ENCODE measurements at regions not wholly inside any gene's neighbourhood (a gene's known extent, or its start where the extent isn't known, plus 50 kb on each side); places are given as distances from the start of the nearest gene placed in this dataset.
"Not testable (repeated sequence)": the region's sequence is repeated elsewhere in the genome, so short reads cannot be mapped to it uniquely, and the experiment has no call there.

DNA sequence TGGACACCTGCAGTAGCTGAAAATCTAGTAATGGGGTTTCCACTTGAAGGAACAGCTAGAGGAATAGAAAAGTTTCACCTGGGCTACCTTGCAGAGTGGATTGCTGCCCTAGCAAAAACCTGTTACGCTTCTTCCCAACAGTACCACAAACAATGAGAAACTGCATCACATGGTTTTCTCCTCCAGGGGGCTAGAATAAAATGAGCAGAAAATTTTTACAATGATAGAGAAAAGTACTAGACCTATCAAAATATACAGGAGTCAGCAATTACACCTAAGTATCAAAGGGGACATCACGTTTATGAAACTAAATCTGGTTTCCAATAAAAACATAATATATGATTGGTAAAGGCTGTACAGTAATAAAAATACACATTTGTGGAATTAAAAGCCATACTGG, 423.1 kb upstream of the PITX2 start:
- no peak for DNase-seq

DNA sequence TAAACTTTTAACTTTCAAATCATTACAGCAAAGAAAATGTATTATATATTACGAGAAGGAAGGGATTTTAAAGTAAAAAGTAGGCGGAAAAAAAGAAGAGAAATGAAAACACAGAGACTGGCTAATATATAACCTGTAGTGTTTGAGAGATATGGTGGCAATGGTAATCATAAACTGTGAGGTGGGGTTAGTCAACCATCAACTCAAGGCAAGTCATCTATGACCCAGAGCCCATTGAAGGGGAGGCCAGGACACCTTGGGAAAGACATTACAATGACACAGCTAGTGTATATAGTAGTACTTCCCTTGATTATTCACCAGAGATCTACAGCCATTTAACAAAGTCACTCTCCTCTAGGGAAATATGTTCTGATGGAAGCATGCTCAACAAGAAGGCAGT, 423.9 kb upstream of the PITX2 start:
- DNase-seq = no peak

GRCh38 chr4:111048316-111048715, 425.4 kb upstream of the PITX2 start:
- DNase-seq = no peak

GRCh38 chr4:111064342-111064993, 441.6 kb upstream of the PITX2 start:
- no peak for DNase-seq

- DNase-seq = no peak
Observed at GRCh38 chr4:111066001-111066400, 443.1 kb upstream of the PITX2 start.

- no peak for DNase-seq
Observed at GRCh38 chr4:111066447-111066846, 443.6 kb upstream of the PITX2 start.

GRCh38 chr4:111066887-111067286, 444.0 kb upstream of the PITX2 start:
- DNase-seq = no peak

DNA sequence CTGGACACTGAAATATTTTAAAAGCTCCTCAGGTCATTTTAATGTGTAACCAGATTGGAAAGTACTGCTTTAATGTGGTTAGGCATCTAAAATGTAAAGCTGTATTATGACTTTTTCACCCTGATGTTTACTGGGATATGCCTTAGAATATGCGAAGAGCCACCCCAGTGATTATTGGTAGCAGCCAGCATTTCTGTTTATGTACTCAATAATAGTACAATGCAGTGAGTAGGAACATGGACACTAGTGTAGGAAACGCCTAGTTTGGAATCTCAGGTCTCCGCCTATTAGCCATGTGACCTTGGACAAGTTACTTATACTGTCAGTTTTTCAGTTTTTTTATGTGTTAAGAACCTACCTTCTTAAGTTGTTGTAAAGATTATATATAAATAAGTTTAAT, 446.0 kb upstream of the PITX2 start:
- no peak for DNase-seq

DNA sequence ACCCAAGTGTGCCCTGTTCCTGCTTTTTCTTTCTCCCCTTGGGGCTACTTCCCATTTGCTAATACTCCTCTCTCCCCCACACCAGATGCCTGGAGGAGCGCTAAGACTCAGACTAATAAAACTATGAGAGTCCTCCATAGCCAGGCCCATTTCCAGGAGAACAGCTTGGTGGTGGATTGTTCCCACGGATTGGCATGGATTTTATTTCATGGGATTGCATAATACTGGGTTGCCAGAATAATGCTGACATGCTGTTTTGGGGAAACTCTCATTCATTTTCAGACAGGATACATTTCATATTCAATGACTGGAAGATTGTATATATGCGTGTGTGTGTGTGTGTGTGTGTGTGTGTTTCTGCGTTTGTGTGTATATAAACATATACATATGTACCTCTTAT, 447.5 kb upstream of the PITX2 start:
- DNase-seq = no peak

GRCh38 chr4:111074523-111075114, 451.7 kb upstream of the PITX2 start:
- DNase-seq = no peak

DNA sequence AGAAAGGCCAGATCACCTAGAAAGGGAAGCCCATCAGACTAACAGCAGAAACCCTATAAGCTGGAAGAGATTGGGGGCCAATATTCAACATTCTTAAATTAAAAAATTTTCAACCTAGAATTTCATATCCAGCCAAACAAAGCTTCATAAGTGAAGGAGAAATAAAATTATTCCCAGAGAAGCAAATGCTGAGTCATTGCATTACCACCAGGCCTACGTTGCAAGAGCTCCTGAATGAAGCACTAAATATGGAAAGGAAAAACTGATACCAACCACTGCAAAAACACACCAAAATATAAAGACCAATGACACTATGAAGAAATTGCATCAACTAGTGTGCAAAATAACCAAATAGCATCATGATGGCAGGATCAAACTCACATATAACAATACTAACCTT, 453.4 kb upstream of the PITX2 start:
- DNase-seq = not testable (repeated sequence)

GRCh38 chr4:111108153-111108552, 485.3 kb upstream of the PITX2 start:
- no peak for DNase-seq

DNA sequence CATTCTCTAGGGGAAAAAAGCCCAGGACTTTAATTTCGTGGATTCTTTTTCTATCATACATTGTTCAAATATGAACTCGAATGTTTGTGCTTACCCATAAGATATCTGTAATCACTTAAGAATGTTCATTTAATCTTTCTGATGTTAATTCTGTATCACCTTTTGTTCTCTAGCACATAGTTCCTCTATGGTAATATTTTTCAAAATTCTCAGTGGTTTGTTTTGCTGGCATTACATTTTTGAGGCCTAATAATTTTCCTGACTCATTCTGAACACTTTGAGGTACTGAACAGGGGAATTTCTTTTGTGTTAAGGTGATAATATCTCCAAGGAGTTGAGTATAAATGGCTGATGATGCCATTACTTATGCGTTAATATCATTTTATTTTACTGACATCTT, 490.7 kb upstream of the PITX2 start:
- no peak for DNase-seq

GRCh38 chr4:111115881-111116280, 493.0 kb upstream of the PITX2 start:
- DNase-seq = no peak

- DNase-seq = no peak
Observed at GRCh38 chr4:111120191-111120590, 497.3 kb upstream of the PITX2 start.

DNA sequence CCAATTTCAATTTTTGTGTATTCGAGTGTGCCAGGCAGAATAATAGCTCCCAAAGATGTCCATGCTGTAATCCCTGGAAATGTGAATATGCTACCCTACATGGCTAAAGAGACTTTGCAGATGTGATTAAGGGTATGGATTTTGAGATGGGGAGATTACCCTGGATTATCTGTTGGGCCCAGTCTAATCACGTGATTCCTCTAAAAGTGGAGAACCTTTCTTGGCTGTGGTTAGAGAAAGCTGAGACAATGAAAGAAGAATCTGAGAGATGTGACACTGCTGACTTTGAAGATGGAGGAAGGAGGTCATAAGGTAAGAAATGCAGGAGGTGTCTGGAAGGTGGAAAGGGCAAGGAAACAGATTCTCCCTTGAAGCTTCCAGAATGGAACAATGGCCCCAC, 503.5 kb upstream of the PITX2 start:
- no peak for DNase-seq

GRCh38 chr4:111127841-111128240, 505.0 kb upstream of the PITX2 start:
- no peak for DNase-seq

GRCh38 chr4:111128327-111128726, 505.4 kb upstream of the PITX2 start:
- no peak for DNase-seq

GRCh38 chr4:111136438-111136837, 513.6 kb upstream of the PITX2 start:
- DNase-seq = no peak

GRCh38 chr4:111136967-111137366, 514.1 kb upstream of the PITX2 start:
- DNase-seq = no peak

- no peak for DNase-seq
Observed at GRCh38 chr4:111143510-111143909, 520.6 kb upstream of the PITX2 start.

DNA sequence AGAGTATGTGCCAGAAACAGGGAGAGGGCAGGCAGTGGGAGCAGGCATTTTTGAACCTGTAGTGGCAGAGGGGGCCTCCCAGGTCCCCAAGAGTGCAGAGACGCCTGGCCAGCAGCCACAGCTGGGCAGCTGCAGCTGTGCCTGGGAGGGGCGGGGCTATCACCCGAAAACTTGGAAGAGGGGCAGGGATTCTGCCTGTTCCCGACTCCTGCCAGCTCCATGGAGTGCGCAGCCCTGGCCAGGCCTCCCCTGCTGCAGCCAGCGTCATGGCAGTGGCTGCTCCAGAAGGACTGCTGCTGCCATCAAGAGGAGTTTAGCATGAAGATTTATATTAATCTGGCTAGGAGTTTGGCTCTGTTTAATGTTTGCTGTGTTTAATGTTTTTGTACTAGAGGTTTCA, 532.1 kb upstream of the PITX2 start:
- no peak for DNase-seq

DNA sequence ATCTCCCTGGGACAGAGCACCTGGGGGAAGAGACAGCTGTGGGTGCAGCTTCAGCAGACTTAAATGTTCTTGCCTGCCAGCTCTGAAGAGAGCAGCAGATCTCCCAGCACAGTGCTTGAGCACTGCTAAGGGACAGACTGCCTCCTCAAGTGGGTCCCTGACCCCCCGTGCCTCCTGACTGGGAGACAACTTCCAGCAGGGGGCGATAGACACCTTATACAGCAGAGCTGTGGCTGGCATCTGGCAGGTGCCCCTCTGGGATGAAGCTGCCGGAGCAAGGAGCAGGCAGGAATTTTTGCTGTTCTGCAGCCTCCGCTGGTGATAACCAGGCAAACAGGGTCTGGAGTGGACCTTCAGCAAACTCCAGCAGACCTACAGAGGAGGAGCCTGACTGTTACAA, 541.7 kb upstream of the PITX2 start:
- not testable (repeated sequence) for DNase-seq

GRCh38 chr4:111174331-111174730, 551.5 kb upstream of the PITX2 start:
- no peak for DNase-seq

GRCh38 chr4:111178231-111178630, 555.4 kb upstream of the PITX2 start:
- no peak for DNase-seq
